ENCODE measurements at regions not wholly inside any gene's neighbourhood (a gene's known extent, or its start where the extent isn't known, plus 50 kb on each side); places are given as distances from the start of the nearest gene placed in this dataset.

- Histone ChIP-seq H3K4me1 (ENCODE audit: low read depth) (no peaks in the 10 kb centered on the region), H3K4me3 (no peak overlapping the region), H3K27ac (no peak overlapping the region), H3K9me3 (ENCODE audit: low read depth) (no peaks in the 10 kb centered on the region), H3K36me3 (no peaks in the 10 kb centered on the region), H3K27me3 (no peaks in the 10 kb centered on the region)
- TF ChIP-seq, protein P1, sequence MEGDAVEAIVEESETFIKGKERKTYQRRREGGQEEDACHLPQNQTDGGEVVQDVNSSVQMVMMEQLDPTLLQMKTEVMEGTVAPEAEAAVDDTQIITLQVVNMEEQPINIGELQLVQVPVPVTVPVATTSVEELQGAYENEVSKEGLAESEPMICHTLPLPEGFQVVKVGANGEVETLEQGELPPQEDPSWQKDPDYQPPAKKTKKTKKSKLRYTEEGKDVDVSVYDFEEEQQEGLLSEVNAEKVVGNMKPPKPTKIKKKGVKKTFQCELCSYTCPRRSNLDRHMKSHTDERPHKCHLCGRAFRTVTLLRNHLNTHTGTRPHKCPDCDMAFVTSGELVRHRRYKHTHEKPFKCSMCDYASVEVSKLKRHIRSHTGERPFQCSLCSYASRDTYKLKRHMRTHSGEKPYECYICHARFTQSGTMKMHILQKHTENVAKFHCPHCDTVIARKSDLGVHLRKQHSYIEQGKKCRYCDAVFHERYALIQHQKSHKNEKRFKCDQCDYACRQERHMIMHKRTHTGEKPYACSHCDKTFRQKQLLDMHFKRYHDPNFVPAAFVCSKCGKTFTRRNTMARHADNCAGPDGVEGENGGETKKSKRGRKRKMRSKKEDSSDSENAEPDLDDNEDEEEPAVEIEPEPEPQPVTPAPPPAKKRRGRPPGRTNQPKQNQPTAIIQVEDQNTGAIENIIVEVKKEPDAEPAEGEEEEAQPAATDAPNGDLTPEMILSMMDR (IDR thresholded peaks at IDR 0.05; ENCODE audit: low read depth, low read length) = no peak
- DNase-seq (ENCODE audit: low read depth in 1 of 2, low spot score in 1 of 2) = no peak
Measured at GRCh38 chr3:30461311-30461710, 145.1 kb upstream of the TGFBR2 start.

GRCh38 chr3:30462721-30463470 lies 143.5 kb upstream of the TGFBR2 start:
- TF ChIP-seq, protein P1 (IDR thresholded peaks at IDR 0.05; ENCODE audit: low read depth, low read length) = no peak

GRCh38 chr3:30464381-30464780 lies 142.0 kb upstream of the TGFBR2 start:
- Histone ChIP-seq H3K27me3 (no peaks in the 10 kb centered on the region), H3K36me3 (no peaks in the 10 kb centered on the region), H3K9me3 (ENCODE audit: low read depth) (no peaks in the 10 kb centered on the region), H3K4me3 (no peak overlapping the region), H3K4me1 (ENCODE audit: low read depth) (no peaks in the 10 kb centered on the region), H3K27ac (no peak overlapping the region)
- no peak for DNase-seq (ENCODE audit: low read depth in 1 of 2, low spot score in 1 of 2)
- TF ChIP-seq, protein P1 (IDR thresholded peaks at IDR 0.05; ENCODE audit: low read depth, low read length) = no peak

More at GRCh38 chr3:30462721-30463470, 143.5 kb upstream of the TGFBR2 start:
- Histone ChIP-seq H3K4me3 (no peak overlapping the region), H3K9me3 (ENCODE audit: low read depth) (no peaks in the 10 kb centered on the region), H3K36me3 (no peaks in the 10 kb centered on the region), H3K27me3 (no peaks in the 10 kb centered on the region), H3K27ac (no peak overlapping the region), H3K4me1 (ENCODE audit: low read depth) (no peaks in the 10 kb centered on the region)
- no peak for DNase-seq (ENCODE audit: low read depth in 1 of 2, low spot score in 1 of 2)

- no peaks in the 10 kb centered on the region for H3K4me1 ChIP-seq (ENCODE audit: low read depth)
- H3K27me3 ChIP-seq = no peaks in the 10 kb centered on the region
- no peak for DNase-seq (ENCODE audit: low read depth in 1 of 2, low spot score in 1 of 2)
- H3K4me3 ChIP-seq = no peak overlapping the region
- H3K36me3 ChIP-seq = no peaks in the 10 kb centered on the region
- no peaks in the 10 kb centered on the region for H3K9me3 ChIP-seq (ENCODE audit: low read depth)
- H3K27ac ChIP-seq = no peak overlapping the region
- TF ChIP-seq, protein P1 (IDR thresholded peaks at IDR 0.05; ENCODE audit: low read depth, low read length) = no peak
Measured at GRCh38 chr3:30465454-30465853, 140.9 kb upstream of the TGFBR2 start.

- TF ChIP-seq, protein P1 (IDR thresholded peaks at IDR 0.05; ENCODE audit: low read depth, low read length) = no peak
- Histone ChIP-seq H3K4me1 (ENCODE audit: low read depth) (no peaks in the 10 kb centered on the region), H3K36me3 (no peaks in the 10 kb centered on the region), H3K27me3 (no peaks in the 10 kb centered on the region), H3K9me3 (ENCODE audit: low read depth) (no peaks in the 10 kb centered on the region), H3K27ac (no peak overlapping the region), H3K4me3 (no peak overlapping the region)
- no peak for DNase-seq (ENCODE audit: low read depth in 1 of 2, low spot score in 1 of 2)
Measured at GRCh38 chr3:30467596-30468238, 138.7 kb upstream of the TGFBR2 start.

Data from cardiac muscle cell (in vitro differentiated cells and primary cell).